HepG2 (cell line): ENCODE measurements at regions not wholly inside any gene's neighbourhood (a gene's known extent, or its start where the extent isn't known, plus 50 kb on each side); places are given as distances from the start of the nearest gene placed in this dataset.

ENCODE experiments used
- ATAC-seq: fragments of 200-7000 bp; cut with Tn5 transposase; 3 replicates; pipeline ENCODE4 v1.9.1; 2020; ENCODE audit warnings: mild to moderate bottlenecking, moderate library complexity
- BruUV-seq: library from RNA; stranded (reverse); fragments of 400-500 nt; replicated peaks from 2 replicates; lab custom pipeline; 2021; lab: Mats Ljungman, UMichigan
- CTCF ChIA-PET: fragments of 300-600 bp; formaldehyde crosslinking; extraction: SDS; loops from one replicate; lab custom pipeline; 2021; ENCODE audit warnings: low total read pairs, inconsistent platforms, low intra/inter-chr PET ratio; lab: Yijun Ruan, JAX
- POLR2A ChIA-PET: fragments of 350-600 bp; sonication (Branson Sonifier 250); formaldehyde crosslinking; loops from one replicate; lab custom pipeline; 2020; ENCODE audit warnings: antibody characterized with exemption, inconsistent platforms; lab: Yijun Ruan, JAX
- DNase-seq: peaks from one replicate; pipeline ENCODE4 v3.0.0-alpha.2; 2015; ENCODE audit warnings: low spot score
- FAIRE-seq: peaks from 3 replicates; lab custom pipeline; 2011; peaks lifted over from hg19 to GRCh38; lab: Jason Lieb, UNC
- H2AFZ ChIP-seq: one replicate; pipeline ENCODE4 v1.6.1; 2011; ENCODE audit warnings: low read length, inconsistent platforms
- H3K27ac ChIP-seq: fragments of 300-600 bp; 3 replicates; pipeline ENCODE4 v1.8.0; 2011; ENCODE audit warnings: mixed run types, mild to moderate bottlenecking, mixed read lengths, low read length, inconsistent platforms; ENCODE audit not compliant: insufficient read depth; ENCODE audit errors: extremely low read length
- H3K27me3 ChIP-seq, 2 experiments: fragments of 200-600 bp in 1 of 2; 2 replicates in 1 of 2; 3 replicates in 1 of 2; pipeline versions ENCODE4 v1.6.0 to v1.8.0; 2011; ENCODE audit warnings: low read length in 2 of 2, mild to moderate bottlenecking in 2 of 2, moderate library complexity in 2 of 2, inconsistent platforms in 1 of 2; ENCODE audit not compliant: insufficient read depth in 2 of 2, control insufficient read depth in 1 of 2
- H3K36me3 ChIP-seq, 2 experiments: fragments of 200-600 bp in 1 of 2; replicated peaks in 1 of 2; 2 replicates in 1 of 2; 3 replicates in 1 of 2; pipeline versions ENCODE4 v1.5.1 to v1.8.0; 2011; ENCODE audit warnings: low read length in 2 of 2, inconsistent platforms in 1 of 2; ENCODE audit not compliant: insufficient read depth in 2 of 2, control insufficient read depth in 1 of 2
- H3K4me1 ChIP-seq: 2 replicates; pipeline ENCODE4 v1.5.1; 2012; ENCODE audit warnings: low read length, inconsistent platforms; ENCODE audit not compliant: insufficient read depth
- H3K4me2 ChIP-seq: 2 replicates; pipeline ENCODE4 v1.6.0; 2011; ENCODE audit warnings: low read depth, low read length, inconsistent platforms
- H3K4me3 ChIP-seq, 3 experiments: fragments of 200-600 bp in 1 of 3; sonication (generic), shearing (Covaris generic) in 1 of 3; replicated peaks in 1 of 3; 2 replicates each; pipeline ENCODE4 v1.5.1; 2011 to 2016; ENCODE audit warnings: low read length in 3 of 3, inconsistent platforms in 2 of 3, low read depth in 2 of 3, mild to moderate bottlenecking in 2 of 3, control low read depth in 1 of 3, mixed read lengths in 1 of 3; ENCODE audit not compliant: insufficient read depth in 1 of 3
- H3K79me2 ChIP-seq: one replicate; pipeline ENCODE4 v1.6.1; 2011; ENCODE audit warnings: low read length, inconsistent platforms; ENCODE audit not compliant: insufficient read depth
- H3K9ac ChIP-seq: 2 replicates; pipeline ENCODE4 v1.6.0; 2011; ENCODE audit warnings: mild to moderate bottlenecking, low read depth, low read length, inconsistent platforms; ENCODE audit not compliant: insufficient read depth
- H3K9me3 ChIP-seq: 2 replicates; pipeline ENCODE4 v1.5.1; 2012; ENCODE audit warnings: mild to moderate bottlenecking, low read length
- H4K20me1 ChIP-seq: 2 replicates; pipeline ENCODE4 v1.6.0; 2011; ENCODE audit warnings: inconsistent platforms, mild to moderate bottlenecking, low read length, moderate library complexity; ENCODE audit not compliant: insufficient read depth
- LCORL ChIP-seq, 2 experiments: fragments of 450-650 bp in 1 of 2; sonication (generic) in 1 of 2; formaldehyde crosslinking in 1 of 2; IDR thresholded peaks; 2 replicates each; pipeline versions ENCODE4 v1.5.0 to v1.6.1; 2017 to 2020; ENCODE audit warnings: antibody characterized with exemption in 1 of 2, missing genetic modification reagents in 1 of 2
- MXD4 ChIP-seq: IDR thresholded peaks from 2 replicates; pipeline ENCODE4 v1.6.1; 2016; ENCODE audit warnings: mild to moderate bottlenecking, missing biosample characterization, missing genetic modification reagents
- NR2F1 ChIP-seq, 2 experiments: fragments of 450-650 bp in 1 of 2; formaldehyde crosslinking in 1 of 2; IDR thresholded peaks; 2 replicates each; pipeline versions ENCODE4 v1.5.0 to v1.6.1; 2016 to 2020; ENCODE audit warnings: mild to moderate bottlenecking in 1 of 2, missing compliant biosample characterization in 1 of 2, missing genetic modification reagents in 1 of 2, moderate library complexity in 1 of 2
- ZBTB7B ChIP-seq: sonication (generic); formaldehyde crosslinking; IDR thresholded peaks from 2 replicates; pipeline ENCODE4 v1.4.0; 2020; ENCODE audit warnings: missing genetic modification reagents
- ZNF264 ChIP-seq: sonication (generic); formaldehyde crosslinking; IDR thresholded peaks from 2 replicates; pipeline ENCODE4 v1.4.0; 2020; ENCODE audit warnings: missing genetic modification reagents
- ZNF354B ChIP-seq: sonication (generic); formaldehyde crosslinking; IDR thresholded peaks from 2 replicates; pipeline ENCODE4 v1.8.0; 2022; ENCODE audit warnings: mild to moderate bottlenecking, missing genetic modification reagents
- ZNF552 ChIP-seq: sonication (generic); formaldehyde crosslinking; IDR thresholded peaks from 2 replicates; pipeline ENCODE4 v1.9.0; 2022; ENCODE audit warnings: missing genetic modification reagents, mild to moderate bottlenecking, borderline replicate concordance
- ZNF564 ChIP-seq: sonication (generic); formaldehyde crosslinking; IDR thresholded peaks from 2 replicates; pipeline ENCODE4 v1.8.1; 2023; ENCODE audit warnings: mild to moderate bottlenecking, missing genetic modification reagents
- WGBS: methylation state at CpG from one replicate; pipeline ENCODE4 v1.1.6; 2017; ENCODE audit warnings: low lambda C conversion rate; 5-methylcytosine and 5-hydroxymethylcytosine counted together
- in situ Hi-C: cut with HindIII; loops from 2 replicates; pipeline ENCODE4 v1.10.0; 2017; ENCODE audit warnings: low pct_unique_long_range_greater_than_20kb; ENCODE audit not compliant: extremely low pct_ligation_motif_present
- intact Hi-C: fragments of 100-400 bp; cut with micrococcal nuclease; formaldehyde crosslinking; loops from one replicate; pipeline ENCODE4 v1.10.0; 2022; ENCODE audit not compliant: unreplicated experiment
- TF ChIP-seq, protein P1 (sequence below): sonication (generic); formaldehyde crosslinking; conservative IDR thresholded peaks from 2 replicates; pipeline ENCODE4 v1.4.0; 2020; ENCODE audit warnings: missing genetic modification reagents
- TF ChIP-seq, protein P2 (sequence below): sonication (generic); formaldehyde crosslinking; IDR thresholded peaks from 2 replicates; pipeline ENCODE4 v1.5.0; 2020; ENCODE audit warnings: mild to moderate bottlenecking, low read depth, missing genetic modification reagents, borderline replicate concordance
- TF ChIP-seq, protein P3 (sequence below): fragments of 450-650 bp; IDR thresholded peaks from 2 replicates; pipeline ENCODE4 v1.6.1; 2017
- TF ChIP-seq, protein P4 (sequence below): sonication (generic); formaldehyde crosslinking; IDR thresholded peaks from 2 replicates; pipeline ENCODE4 v1.9.0; 2021; ENCODE audit warnings: mild to moderate bottlenecking, missing genetic modification reagents
- TF ChIP-seq, protein P5 (sequence below): IDR thresholded peaks from 2 replicates; pipeline ENCODE4 v1.6.1; 2016; ENCODE audit warnings: missing biosample characterization, missing genetic modification reagents, low read depth

DNA sequence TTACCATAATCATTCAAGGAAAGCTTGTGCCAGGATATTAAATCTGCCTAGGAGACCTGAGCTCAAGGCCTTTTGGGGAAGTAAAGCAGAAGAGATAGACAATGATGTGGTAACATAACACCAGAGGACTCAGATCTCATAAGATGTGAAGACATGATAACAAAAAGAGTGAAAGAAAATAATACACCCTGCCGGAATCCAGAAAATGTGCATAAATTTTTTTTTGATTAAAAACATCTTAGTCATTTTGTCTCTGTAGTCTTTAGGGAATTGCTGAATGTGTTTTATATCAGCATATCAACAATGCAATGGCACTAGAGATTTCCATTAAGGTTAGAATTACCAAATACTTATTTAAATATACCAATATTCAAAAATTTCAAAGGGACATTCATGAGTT is 326.8 kb upstream of the ROBO1 start:
- in situ Hi-C loops = no loop called here
- WGBS = 9% methylated on average over 1 of the region's 1 CpG
- Histone ChIP-seq H3K79me2 (no peaks in the 10 kb centered on the region), H3K36me3 (no peaks in the 10 kb centered on the region), H3K4me1 (no peaks in the 10 kb centered on the region), H2AFZ (no peak overlapping the region), H3K9me3 (no peaks in the 10 kb centered on the region), H3K27me3 (no peaks in the 10 kb centered on the region), H4K20me1 (no peaks in the 10 kb centered on the region), H3K4me2 (no peak overlapping the region), H3K4me3 (no peak overlapping the region), H3K27ac (no peak overlapping the region), H3K9ac (no peak overlapping the region)
- ATAC-seq = no peak
- ChIA-PET CTCF (no interaction called here), POLR2A (no interaction called here)
- BruUV-seq = no TSS peak
- intact Hi-C loops = no loop called here
- FAIRE-seq = no peak
- DNase-seq = no peak
- TF ChIP-seq, protein P1, sequence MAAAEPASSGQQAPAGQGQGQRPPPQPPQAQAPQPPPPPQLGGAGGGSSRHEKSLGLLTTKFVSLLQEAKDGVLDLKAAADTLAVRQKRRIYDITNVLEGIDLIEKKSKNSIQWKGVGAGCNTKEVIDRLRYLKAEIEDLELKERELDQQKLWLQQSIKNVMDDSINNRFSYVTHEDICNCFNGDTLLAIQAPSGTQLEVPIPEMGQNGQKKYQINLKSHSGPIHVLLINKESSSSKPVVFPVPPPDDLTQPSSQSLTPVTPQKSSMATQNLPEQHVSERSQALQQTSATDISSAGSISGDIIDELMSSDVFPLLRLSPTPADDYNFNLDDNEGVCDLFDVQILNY = no peak
- TF ChIP-seq, protein P2, sequence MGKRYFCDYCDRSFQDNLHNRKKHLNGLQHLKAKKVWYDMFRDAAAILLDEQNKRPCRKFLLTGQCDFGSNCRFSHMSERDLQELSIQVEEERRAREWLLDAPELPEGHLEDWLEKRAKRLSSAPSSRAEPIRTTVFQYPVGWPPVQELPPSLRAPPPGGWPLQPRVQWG (CRISPR knock-in tag) = no peak
- TF ChIP-seq NR2F1 (CRISPR knock-in tag; IDR thresholded peaks at IDR 0.05) = no peak
- TF ChIP-seq, protein P3, sequence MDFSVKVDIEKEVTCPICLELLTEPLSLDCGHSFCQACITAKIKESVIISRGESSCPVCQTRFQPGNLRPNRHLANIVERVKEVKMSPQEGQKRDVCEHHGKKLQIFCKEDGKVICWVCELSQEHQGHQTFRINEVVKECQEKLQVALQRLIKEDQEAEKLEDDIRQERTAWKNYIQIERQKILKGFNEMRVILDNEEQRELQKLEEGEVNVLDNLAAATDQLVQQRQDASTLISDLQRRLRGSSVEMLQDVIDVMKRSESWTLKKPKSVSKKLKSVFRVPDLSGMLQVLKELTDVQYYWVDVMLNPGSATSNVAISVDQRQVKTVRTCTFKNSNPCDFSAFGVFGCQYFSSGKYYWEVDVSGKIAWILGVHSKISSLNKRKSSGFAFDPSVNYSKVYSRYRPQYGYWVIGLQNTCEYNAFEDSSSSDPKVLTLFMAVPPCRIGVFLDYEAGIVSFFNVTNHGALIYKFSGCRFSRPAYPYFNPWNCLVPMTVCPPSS = no peak
- TF ChIP-seq, protein P4, sequence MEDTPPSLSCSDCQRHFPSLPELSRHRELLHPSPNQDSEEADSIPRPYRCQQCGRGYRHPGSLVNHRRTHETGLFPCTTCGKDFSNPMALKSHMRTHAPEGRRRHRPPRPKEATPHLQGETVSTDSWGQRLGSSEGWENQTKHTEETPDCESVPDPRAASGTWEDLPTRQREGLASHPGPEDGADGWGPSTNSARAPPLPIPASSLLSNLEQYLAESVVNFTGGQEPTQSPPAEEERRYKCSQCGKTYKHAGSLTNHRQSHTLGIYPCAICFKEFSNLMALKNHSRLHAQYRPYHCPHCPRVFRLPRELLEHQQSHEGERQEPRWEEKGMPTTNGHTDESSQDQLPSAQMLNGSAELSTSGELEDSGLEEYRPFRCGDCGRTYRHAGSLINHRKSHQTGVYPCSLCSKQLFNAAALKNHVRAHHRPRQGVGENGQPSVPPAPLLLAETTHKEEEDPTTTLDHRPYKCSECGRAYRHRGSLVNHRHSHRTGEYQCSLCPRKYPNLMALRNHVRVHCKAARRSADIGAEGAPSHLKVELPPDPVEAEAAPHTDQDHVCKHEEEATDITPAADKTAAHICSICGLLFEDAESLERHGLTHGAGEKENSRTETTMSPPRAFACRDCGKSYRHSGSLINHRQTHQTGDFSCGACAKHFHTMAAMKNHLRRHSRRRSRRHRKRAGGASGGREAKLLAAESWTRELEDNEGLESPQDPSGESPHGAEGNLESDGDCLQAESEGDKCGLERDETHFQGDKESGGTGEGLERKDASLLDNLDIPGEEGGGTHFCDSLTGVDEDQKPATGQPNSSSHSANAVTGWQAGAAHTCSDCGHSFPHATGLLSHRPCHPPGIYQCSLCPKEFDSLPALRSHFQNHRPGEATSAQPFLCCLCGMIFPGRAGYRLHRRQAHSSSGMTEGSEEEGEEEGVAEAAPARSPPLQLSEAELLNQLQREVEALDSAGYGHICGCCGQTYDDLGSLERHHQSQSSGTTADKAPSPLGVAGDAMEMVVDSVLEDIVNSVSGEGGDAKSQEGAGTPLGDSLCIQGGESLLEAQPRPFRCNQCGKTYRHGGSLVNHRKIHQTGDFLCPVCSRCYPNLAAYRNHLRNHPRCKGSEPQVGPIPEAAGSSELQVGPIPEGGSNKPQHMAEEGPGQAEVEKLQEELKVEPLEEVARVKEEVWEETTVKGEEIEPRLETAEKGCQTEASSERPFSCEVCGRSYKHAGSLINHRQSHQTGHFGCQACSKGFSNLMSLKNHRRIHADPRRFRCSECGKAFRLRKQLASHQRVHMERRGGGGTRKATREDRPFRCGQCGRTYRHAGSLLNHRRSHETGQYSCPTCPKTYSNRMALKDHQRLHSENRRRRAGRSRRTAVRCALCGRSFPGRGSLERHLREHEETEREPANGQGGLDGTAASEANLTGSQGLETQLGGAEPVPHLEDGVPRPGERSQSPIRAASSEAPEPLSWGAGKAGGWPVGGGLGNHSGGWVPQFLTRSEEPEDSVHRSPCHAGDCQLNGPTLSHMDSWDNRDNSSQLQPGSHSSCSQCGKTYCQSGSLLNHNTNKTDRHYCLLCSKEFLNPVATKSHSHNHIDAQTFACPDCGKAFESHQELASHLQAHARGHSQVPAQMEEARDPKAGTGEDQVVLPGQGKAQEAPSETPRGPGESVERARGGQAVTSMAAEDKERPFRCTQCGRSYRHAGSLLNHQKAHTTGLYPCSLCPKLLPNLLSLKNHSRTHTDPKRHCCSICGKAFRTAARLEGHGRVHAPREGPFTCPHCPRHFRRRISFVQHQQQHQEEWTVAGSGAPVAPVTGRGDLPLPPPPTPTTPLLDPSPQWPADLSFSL (CRISPR knock-in tag) = no peak
- no peak for TF ChIP-seq LCORL (IDR thresholded peaks at IDR 0.05)
- TF ChIP-seq LCORL (CRISPR knock-in tag; IDR thresholded peaks at IDR 0.05) = no peak
- TF ChIP-seq ZNF264 (CRISPR knock-in tag) = no peak
- no peak for TF ChIP-seq ZNF564 (CRISPR knock-in tag)
- no peak for TF ChIP-seq ZNF354B (CRISPR knock-in tag)
- TF ChIP-seq ZBTB7B (CRISPR knock-in tag) = no peak
- TF ChIP-seq ZNF552 = no peak
- no peak for TF ChIP-seq MXD4 (CRISPR knock-in tag)
- TF ChIP-seq, protein P5, sequence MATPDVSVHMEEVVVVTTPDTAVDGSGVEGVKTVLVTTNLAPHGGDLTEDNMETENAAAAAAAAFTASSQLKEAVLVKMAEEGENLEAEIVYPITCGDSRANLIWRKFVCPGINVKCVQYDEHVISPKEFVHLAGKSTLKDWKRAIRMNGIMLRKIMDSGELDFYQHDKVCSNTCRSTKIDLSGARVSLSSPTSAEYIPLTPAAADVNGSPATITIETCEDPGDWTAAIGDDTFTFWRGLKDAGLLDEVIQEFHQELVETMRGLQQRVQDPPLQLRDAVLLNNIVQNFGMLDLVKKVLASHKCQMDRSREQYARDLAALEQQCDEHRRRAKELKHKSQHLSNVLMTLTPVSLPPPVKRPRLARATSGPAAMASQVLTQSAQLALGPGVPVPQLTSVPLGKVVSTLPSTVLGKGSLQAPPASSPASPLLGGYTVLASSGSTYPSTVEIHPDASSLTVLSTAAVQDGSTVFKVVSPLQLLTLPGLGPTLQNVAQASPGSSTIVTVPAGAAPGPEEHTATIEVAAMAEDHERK (CRISPR knock-in tag) = no peak
